Esophagus muscularis mucosa (tissue), 4 donors: ENCODE measurements at regions not wholly inside any gene's neighbourhood (a gene's known extent, or its start where the extent isn't known, plus 50 kb on each side); places are given as distances from the start of the nearest gene placed in this dataset.

Experiments used
- DNase-seq: peaks from one replicate; pipeline ENCODE4 v3.0.0-alpha.2; 2017; ENCODE audit errors: extremely low spot score
- H3K27ac ChIP-seq, 4 donors: fragments of 200-600 bp; sonication (generic); replicated peaks in 1 of 4; 1 replicate in 3 of 4; 2 replicates in 1 of 4; pipeline ENCODE4 v1.5.1; 2016 to 2019; ENCODE audit warnings: mild to moderate bottlenecking in 1 of 4
- H3K27me3 ChIP-seq, 4 donors: fragments of 200-600 bp; sonication (generic); one replicate each; pipeline versions ENCODE4 v1.5.1 to v1.6.0; 2016 to 2019
- H3K36me3 ChIP-seq, 4 donors: fragments of 200-600 bp; sonication (generic); one replicate each; pipeline ENCODE4 v1.5.1; 2016 to 2019
- H3K4me1 ChIP-seq, 4 donors: fragments of 200-600 bp; sonication (generic); one replicate each; pipeline ENCODE4 v1.5.1; 2016 to 2019
- H3K4me3 ChIP-seq, 4 donors: fragments of 200-600 bp; sonication (generic); 1 replicate in 2 of 4; 2 replicates in 2 of 4; pipeline ENCODE4 v1.5.1; 2016 to 2019; ENCODE audit warnings: mild to moderate bottlenecking in 4 of 4, moderate library complexity in 1 of 4
- H3K9me3 ChIP-seq, 4 donors: fragments of 200-600 bp; sonication (generic); 1 replicate in 3 of 4; 2 replicates in 1 of 4; pipeline ENCODE4 v1.5.1; 2016 to 2019
- EP300 ChIP-seq: sonication (generic); formaldehyde crosslinking; IDR thresholded peaks from one replicate; pipeline ENCODE4 v1.6.1; 2017; ENCODE audit warnings: antibody characterized with exemption
- POLR2A ChIP-seq: fragments of 450-650 bp; IDR thresholded peaks from one replicate; pipeline ENCODE4 v1.6.1; 2017; ENCODE audit warnings: antibody characterized with exemption, moderate library complexity, mild to moderate bottlenecking, low read depth
- POLR2AphosphoS5 ChIP-seq, 2 donors: sonication (generic); formaldehyde crosslinking; IDR thresholded peaks; one replicate each; pipeline ENCODE4 v1.6.1; 2017; ENCODE audit warnings: antibody characterized with exemption in 2 of 2
- WGBS: methylation state at CpG from one replicate; pipeline ENCODE4 v1.1.5; 2018; 5-methylcytosine and 5-hydroxymethylcytosine counted together
- intact Hi-C: fragments of 100-400 bp; cut with DNase I; formaldehyde crosslinking; loops from one replicate; pipeline ENCODE4 v1.15.1; 2023
- small RNA-seq, 3 donors: library from RNA; depleted of rRNA; stranded (forward); fragments of <200 nt; gene quantifications; one replicate each; pipeline ENCODE3, GENCODE V24; 2016
- TF ChIP-seq, protein P1 (sequence below), 3 experiments: fragments of 200-600 bp in 2 of 3; fragments of 450-650 bp in 1 of 3; sonication (generic) in 2 of 3; IDR thresholded peaks; one replicate each; pipeline ENCODE4 v1.5.1; 2017 to 2019; ENCODE audit warnings: antibody characterized with exemption in 3 of 3, mild to moderate bottlenecking in 2 of 3, moderate library complexity in 1 of 3

DNA sequence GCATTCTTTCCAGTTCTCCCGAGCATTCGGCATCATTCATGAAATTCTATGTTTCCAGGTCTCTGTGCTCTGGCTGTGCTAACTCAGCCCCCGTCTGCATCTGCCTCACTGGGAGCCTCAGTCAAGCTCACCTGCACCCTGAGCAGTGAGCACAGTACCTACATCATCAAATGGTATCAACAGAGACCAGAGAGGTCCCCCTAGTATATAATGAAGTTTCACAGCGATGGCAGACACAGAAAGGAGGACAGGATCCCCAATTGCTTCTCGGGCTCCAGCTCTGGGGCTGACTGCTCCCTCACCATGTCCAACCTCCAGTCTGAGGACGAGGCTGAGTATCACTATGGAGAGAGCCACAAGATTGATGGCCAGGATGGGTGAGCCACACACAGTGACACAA is 52.8 kb upstream of the IGLL5 start:
- peaks cover 0 to 15% (median 10%) of the 10 kb centered on the region in 4 donors for H3K9me3 ChIP-seq
- H3K27me3 ChIP-seq = peaks cover 0 to 61% (median 0%) of the 10 kb centered on the region in 4 donors
- no peaks in the 10 kb centered on the region for H3K4me1 ChIP-seq
- DNase-seq = peak; percentile 57
- H3K27ac ChIP-seq = no peak overlapping the region
- no peak overlapping the region for H3K4me3 ChIP-seq
- intact Hi-C loops = no loop called here
- TF ChIP-seq, protein P1, sequence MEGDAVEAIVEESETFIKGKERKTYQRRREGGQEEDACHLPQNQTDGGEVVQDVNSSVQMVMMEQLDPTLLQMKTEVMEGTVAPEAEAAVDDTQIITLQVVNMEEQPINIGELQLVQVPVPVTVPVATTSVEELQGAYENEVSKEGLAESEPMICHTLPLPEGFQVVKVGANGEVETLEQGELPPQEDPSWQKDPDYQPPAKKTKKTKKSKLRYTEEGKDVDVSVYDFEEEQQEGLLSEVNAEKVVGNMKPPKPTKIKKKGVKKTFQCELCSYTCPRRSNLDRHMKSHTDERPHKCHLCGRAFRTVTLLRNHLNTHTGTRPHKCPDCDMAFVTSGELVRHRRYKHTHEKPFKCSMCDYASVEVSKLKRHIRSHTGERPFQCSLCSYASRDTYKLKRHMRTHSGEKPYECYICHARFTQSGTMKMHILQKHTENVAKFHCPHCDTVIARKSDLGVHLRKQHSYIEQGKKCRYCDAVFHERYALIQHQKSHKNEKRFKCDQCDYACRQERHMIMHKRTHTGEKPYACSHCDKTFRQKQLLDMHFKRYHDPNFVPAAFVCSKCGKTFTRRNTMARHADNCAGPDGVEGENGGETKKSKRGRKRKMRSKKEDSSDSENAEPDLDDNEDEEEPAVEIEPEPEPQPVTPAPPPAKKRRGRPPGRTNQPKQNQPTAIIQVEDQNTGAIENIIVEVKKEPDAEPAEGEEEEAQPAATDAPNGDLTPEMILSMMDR (IDR thresholded peaks at IDR 0.05) = no peak
- TF ChIP-seq POLR2A = no peak
- TF ChIP-seq POLR2AphosphoS5 (IDR thresholded peaks at IDR 0.05) = no peak
- TF ChIP-seq EP300 = no peak
- 82% methylated on average over 6 of the region's 6 CpGs for WGBS
- H3K36me3 ChIP-seq = no peaks in the 10 kb centered on the region

DNA sequence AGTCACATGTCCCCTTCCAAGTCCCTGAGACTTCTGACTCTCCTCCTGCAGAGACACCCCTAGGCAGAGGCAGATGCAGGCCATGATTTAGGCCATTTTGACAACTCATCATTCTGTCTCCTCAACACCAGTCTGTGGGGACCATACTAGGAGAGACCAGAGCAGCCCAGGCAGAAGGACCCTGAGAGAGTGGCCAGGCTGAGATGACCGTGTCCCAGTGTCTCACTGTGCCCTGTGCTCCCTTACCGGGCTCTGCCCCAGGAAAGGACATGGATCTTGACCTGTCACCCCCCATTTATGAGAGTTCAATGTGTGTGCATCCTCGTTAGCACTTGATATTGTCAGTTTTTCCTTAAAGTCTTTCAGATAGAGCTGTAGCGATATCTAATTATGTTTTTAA is 52.4 kb upstream of the IGLL5 start:
- Histone ChIP-seq H3K27ac (no peak overlapping the region), H3K27me3 (peaks cover 0 to 61% (median 0%) of the 10 kb centered on the region in 4 donors), H3K4me1 (no peaks in the 10 kb centered on the region), H3K9me3 (peaks cover 0 to 12% (median 9%) of the 10 kb centered on the region in 4 donors), H3K4me3 (no peak overlapping the region), H3K36me3 (no peaks in the 10 kb centered on the region)
- 84% methylated on average over 4 of the region's 4 CpGs for WGBS
- TF ChIP-seq, protein P1 (IDR thresholded peaks at IDR 0.05) = no peak
- TF ChIP-seq POLR2AphosphoS5 (IDR thresholded peaks at IDR 0.05) (no peak), POLR2A (no peak), EP300 (no peak)
- intact Hi-C loops = no loop called here
- peak; percentile 84 for DNase-seq

DNA sequence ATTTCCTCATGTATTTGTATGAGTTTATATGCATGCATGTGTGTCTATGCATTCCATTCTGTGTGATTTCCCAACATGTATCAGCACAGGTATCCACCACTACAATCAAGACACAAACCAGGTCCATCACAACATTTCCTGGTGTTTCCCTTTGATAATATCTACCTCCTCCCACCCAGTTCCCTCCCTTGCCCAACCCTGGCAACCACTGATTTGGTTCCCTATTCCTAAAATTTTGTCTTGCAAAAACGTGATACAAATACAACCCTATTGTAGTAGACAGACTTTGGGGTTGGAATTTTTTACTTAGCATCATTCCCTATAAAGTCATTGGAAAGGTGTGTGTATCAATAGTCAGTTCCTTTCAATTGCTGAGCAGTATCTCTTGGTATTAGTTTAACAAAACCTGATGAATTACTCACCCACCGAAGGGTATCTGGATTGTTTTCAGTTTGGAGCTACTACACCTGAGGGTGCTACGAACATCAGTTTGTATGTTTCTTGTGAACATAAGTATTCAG is 51.8 kb upstream of the IGLL5 start:
- 59% methylated on average over 3 of the region's 3 CpGs for WGBS
- no peaks in the 10 kb centered on the region for H3K4me1 ChIP-seq
- TF ChIP-seq POLR2A (no peak), POLR2AphosphoS5 (IDR thresholded peaks at IDR 0.05) (no peak), EP300 (no peak)
- TF ChIP-seq, protein P1 (IDR thresholded peaks at IDR 0.05) = no peak

DNA sequence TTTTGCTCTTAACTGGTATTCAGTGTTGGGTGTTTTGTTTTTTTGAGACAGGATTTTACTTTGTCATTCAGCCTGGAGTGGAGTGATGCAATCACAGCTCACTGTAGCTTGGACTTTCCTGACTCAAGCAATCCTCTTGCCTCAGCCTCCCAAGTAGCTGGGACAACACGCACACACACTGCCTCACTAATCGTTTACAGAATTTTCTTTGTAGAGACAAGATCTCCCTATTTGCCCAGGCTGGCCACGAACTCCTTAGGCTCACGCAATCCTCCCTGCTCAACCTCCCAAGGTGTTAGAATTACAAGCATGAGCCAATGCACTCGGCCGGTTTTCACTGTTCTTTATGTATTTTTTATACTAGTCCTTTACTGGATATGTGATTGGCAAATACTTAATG is 51.0 kb upstream of the IGLL5 start:
- DNase-seq = peak; percentile 37
- TF ChIP-seq POLR2A = no peak
- TF ChIP-seq, protein P1 (IDR thresholded peaks at IDR 0.05) = no peak
- no peak for TF ChIP-seq EP300
- no peak for TF ChIP-seq POLR2AphosphoS5 (IDR thresholded peaks at IDR 0.05)
- peaks cover 0 to 55% (median 0%) of the 10 kb centered on the region in 4 donors for H3K27me3 ChIP-seq
- H3K4me3 ChIP-seq = no peak overlapping the region
- no peak overlapping the region for H3K27ac ChIP-seq
- whole genome bisulfite sequencing = 71% methylated on average over 6 of the region's 6 CpGs
- no peaks in the 10 kb centered on the region for H3K36me3 ChIP-seq
- intact Hi-C loops = no loop called here
- H3K9me3 ChIP-seq = peaks cover 0 to 2% (median 0%) of the 10 kb centered on the region in 4 donors
- H3K4me1 ChIP-seq = no peaks in the 10 kb centered on the region

More for the DNA sequence above, 51.8 kb upstream of the IGLL5 start:
- intact Hi-C loops = no loop called here
- H3K27ac ChIP-seq = no peak overlapping the region
- H3K4me3 ChIP-seq = no peak overlapping the region
- no peaks in the 10 kb centered on the region for H3K36me3 ChIP-seq
- peaks cover 0 to 59% (median 0%) of the 10 kb centered on the region in 4 donors for H3K27me3 ChIP-seq
- DNase-seq = no peak
- H3K9me3 ChIP-seq = peaks cover 0 to 7% (median 5%) of the 10 kb centered on the region in 4 donors

Small RNA genes lying in the stretch of these regions (small RNA-seq; reads per million reads assigned to genes)
- 0 reads per million in 3 donors for gene AC244157.1
- gene AC245028.1 = 0 reads per million in 3 donors
- gene AC245028.2 = 0 reads per million in 3 donors
- 0 reads per million in 3 donors for gene AC245028.3
- 0 reads per million in 3 donors for gene IGLV3-13
- gene IGLV3-15 = 0 reads per million in 3 donors
- 0 reads per million in 3 donors for gene IGLV3-17
- 0 reads per million in 3 donors for gene IGLVI-20
- gene IGLVVI-22-1 = 0 reads per million in 3 donors
